ENCODE measurements at regions not wholly inside any gene's neighbourhood (a gene's known extent, or its start where the extent isn't known, plus 50 kb on each side); places are given as distances from the start of the nearest gene placed in this dataset.
A peak's percentile ranks its signal among the peaks of the same experiment; 100 is the strongest.
"Not testable (repeated sequence)": the region's sequence is repeated elsewhere in the genome, so short reads cannot be mapped to it uniquely, and the experiment has no call there.

DNA sequence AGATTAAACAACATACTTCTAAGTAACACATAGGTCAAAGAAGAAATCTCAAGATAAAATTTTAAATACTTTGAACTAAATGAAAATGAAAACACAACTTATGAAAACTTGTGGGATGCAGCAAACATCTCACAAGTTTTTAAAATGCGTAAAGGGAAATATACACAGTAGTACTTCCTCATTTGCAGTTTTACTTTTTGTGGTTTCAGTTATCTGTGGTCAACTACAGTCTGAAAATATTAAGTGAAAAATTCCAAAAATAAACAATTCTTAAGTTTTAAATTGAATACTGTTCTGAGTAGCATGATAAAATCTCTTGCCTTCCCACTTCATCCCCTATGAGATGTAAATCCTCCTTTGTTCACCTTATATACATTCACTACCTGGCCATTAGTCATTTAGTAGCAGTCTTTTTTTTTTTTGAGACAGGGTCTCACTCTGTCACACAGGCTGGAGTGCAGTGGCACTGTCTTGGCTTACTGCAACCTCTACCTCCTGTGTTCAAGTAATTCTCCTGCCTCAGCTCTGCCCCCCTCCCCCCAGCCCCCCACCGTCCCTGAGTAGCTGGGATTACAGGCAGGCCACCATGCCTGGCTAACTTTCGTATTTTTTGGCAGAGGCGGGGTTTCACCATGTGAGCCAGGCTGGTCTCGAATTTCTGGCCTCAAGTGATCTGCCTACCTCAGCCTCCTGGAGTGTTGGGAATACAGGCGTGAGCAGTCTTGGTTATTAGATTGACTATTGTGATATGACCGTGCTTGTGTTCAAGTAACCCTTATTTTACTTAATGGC is 154.6 kb upstream of the AHI1 start:
- DNase-seq (ENCODE audit: low read depth in 2 of 2) = no peak

DNA sequence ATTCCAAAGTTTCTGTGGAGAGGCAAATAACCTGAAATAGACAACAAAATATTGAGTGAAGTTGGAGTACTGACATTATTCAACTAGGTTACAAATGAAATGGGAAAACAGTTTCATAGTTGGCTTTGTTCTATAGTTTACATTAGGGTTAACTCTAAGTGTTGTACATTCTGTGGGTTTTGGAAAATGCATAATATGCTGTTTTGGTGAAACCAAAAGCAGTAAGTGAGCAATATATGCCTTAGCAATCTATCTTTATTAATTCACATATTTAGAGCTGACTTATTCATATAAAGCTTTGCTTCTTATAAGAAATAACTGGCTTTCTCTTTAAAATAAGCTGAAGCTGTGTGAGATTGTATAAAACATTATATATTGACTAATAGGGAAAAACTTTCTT is 157.5 kb upstream of the AHI1 start:
- DNase-seq (ENCODE audit: low read depth in 2 of 2) = no peak

DNA sequence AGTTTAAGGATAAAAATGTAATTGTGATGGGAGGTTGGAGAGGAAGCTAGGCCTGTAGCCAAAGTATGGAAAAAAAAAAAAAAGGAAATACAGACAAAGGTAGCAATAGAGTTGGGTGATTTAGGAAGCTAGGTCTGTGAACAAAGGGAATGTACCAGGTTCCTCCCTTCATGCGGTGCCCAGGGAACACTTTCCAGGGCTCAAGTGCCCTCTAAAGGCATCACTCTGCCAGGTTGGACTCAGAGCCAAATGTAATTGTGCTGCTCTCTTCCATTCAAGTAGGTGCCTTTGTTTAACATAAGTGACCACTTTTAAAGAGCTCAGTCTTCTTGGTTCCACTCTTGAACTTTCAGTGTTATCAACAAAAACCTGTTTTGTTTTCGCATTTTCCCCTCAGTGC is 159.7 kb upstream of the AHI1 start:
- no peak for DNase-seq (ENCODE audit: low read depth in 2 of 2)

DNA sequence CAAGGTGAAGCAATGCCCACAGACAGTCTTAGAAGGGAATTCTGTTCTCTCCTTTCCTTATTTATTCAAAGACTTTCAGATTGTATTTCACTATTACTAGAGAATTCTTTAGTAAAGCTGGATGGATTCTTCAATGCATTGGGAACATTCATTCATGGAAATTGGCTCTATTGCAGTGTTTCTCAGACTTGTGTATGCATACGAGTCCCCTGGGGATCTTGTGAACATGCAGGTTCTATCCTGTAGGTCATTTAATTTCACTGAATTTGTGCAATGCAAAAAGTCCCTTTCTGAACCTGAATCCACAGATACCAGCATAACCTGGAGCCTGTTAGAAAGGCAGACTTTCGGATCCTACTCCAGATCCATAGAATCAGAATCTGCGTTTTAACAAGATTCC is 160.9 kb upstream of the AHI1 start:
- DNase-seq (ENCODE audit: low read depth in 2 of 2) = no peak

DNA sequence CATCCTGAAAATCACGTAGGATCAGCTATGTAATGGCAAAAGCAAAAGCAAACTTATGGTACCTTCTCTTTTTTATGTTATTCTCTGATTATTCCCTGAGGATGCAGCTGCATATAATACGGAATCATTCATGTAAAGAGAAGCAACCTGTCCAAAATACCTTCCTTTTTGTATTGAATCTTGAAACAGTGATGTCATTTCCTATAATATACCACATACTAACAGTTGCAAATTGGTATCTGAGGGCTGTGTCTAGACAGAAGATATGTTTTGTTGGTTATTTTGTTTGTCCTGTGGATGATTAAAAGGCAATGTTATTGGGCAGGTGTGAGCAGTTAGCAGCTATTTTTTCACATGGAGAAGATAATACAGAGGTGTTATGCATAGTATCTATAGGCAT is 161.4 kb upstream of the AHI1 start:
- no peak for DNase-seq (ENCODE audit: low read depth in 2 of 2)

- no peak for DNase-seq (ENCODE audit: low read depth in 2 of 2)
These were observed 167.0 kb upstream of the AHI1 start for GRCh38 chr6:135664527-135664926.

GRCh38 chr6:135665935-135666334 is 168.4 kb upstream of the AHI1 start:
- no peak for DNase-seq (ENCODE audit: low read depth in 2 of 2)

- no peak for DNase-seq (ENCODE audit: low read depth in 2 of 2)
These were observed 170.3 kb upstream of the AHI1 start for GRCh38 chr6:135667691-135668455.

DNA sequence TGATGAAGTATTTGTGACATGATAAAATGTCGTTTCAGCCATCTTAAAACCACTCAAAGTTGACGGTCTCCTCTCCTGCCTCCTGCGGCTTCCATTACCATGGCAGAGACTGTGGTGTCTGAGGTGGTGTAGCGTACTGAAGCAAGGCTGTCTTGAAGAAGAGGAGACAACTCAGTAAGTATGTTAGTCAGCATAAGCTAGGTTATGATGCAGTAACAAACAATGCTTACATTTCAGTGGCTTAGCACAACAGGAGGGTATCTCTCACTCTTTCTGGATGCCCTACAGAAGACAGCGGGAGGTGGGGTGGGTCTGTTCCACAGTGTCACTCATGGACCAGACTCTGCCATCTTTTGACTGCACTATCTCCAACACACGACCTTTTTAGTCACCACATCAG is 174.7 kb upstream of the AHI1 start:
- no peak for DNase-seq (ENCODE audit: low read depth in 2 of 2)

- no peak for DNase-seq (ENCODE audit: low read depth in 2 of 2)
These were observed 176.2 kb upstream of the AHI1 start for GRCh38 chr6:135673501-135674309.

- no peak for DNase-seq (ENCODE audit: low read depth in 2 of 2)
These were observed 176.5 kb upstream of the PDE7B start for GRCh38 chr6:135675026-135675425.

DNA sequence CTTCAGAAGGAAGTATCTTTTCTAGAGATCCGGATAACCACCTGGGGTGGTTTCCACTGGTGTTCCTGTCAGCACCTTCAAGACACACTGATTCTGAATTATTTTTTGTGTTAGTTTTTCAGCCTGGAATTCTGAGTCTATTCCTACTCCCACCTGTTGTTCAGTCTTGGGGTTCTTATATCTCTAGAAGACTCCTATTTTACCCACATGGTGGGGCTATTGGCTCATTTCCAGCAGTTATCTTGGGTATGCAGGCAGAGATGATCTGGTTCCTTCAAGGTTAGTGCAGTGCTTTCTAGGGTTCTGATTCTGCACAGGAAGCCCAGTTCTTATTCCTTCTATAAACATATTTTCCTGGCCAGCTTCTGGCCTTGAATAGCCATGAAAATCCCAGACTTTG is 175.6 kb upstream of the PDE7B start:
- no peak for DNase-seq (ENCODE audit: low read depth in 2 of 2)

GRCh38 chr6:135680964-135681913 is 170.3 kb upstream of the PDE7B start:
- DNase-seq (ENCODE audit: low read depth in 2 of 2) = no peak

DNA sequence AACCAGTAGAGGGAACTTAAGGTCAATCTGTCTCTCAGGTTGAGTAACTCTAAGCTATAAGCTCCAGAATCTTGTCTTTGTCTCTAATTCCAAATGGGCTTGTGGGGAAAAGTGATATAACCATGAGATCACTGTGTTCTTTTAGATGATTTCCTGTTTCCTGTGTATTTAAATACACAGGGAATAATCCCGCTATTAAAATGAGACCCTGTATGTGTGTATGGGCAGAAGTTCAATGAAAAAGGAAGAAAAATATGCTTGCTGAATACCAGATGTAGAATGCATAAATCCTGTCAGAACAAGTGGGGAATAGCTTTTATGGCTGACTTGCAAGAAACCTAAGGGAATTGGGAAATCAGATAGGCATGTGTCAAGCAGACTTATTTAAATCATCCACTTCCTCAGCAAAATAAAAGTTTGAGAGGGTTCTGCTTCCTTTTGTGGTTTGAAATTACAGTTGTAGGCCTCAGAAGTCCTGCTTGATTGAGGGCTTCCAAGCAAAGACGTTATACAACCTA is 164.7 kb upstream of the PDE7B start:
- DNase-seq (ENCODE audit: low read depth in 2 of 2) = no peak

- DNase-seq (ENCODE audit: low read depth in 2 of 2) = not testable (repeated sequence)
These were observed 163.0 kb upstream of the PDE7B start for GRCh38 chr6:135688476-135688875.

DNA sequence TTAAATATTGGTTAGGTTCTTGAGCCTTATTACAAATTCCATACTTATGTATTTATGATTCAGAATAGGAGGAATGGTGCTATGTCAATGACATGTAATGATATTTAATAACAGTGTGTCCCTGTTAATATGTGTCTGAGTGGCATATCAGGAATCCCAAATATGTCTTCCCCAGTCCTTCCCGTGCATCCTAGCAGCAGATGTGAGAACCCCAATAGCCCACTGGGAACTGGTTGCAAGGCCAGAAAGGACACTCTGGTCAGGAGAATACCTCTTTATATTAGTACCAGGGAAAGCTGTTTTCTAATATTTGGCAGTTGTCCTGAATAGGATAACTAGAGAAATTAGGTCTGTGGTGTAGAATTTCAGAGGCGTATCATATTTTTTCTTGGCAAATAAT is 159.1 kb upstream of the PDE7B start:
- no peak for DNase-seq (ENCODE audit: low read depth in 2 of 2)

DNA sequence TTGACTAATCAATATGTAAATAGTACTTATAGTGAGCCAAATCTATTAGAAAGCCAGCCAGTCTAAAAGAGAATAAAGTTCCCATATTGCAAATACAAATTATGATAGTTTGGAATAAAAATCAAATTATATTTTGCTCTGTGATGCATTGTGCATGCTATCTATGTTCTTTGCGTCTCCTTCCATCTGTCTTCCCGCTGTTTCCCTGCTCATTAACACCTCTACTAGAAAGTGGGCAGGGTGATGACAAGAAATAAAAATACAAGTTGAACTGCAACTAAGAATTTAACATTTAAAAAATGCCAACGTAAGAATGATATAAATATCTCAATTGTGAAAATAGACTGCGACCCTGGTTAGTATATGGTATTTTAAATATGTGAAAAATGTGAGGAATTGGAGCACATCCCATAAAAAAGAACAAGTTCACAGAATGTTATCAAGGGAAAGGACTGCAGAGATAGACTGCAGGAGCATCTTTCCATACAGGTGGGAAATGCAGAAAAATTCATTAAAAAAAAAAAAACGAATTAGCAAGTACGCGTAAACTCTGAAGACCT is 157.6 kb upstream of the PDE7B start:
- no peak for DNase-seq (ENCODE audit: low read depth in 2 of 2)

- DNase-seq (ENCODE audit: low read depth in 2 of 2) = no peak
These were observed 151.8 kb upstream of the PDE7B start for GRCh38 chr6:135699705-135700104.

DNA sequence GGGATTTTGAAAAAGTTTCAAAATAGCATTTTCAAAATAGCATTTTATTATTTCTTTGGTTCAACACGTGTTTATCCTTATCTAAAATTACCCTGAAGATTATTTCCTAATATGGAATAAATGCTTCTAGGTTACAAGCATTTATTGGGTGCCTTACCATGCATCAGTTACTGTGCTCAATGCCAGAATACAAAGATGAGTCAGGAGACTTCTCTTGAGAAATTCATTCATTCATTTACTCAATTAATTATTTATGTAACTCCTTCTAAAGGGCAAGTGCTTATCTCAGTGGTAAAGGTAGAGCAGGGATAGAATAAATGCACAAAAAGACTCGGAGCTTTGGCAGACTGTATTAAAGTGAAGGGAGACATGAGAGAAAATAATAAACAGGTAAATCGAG is 150.1 kb upstream of the PDE7B start:
- DNase-seq (ENCODE audit: low read depth in 2 of 2) = no peak

- DNase-seq (ENCODE audit: low read depth in 2 of 2) = no peak
These were observed 148.5 kb upstream of the PDE7B start for GRCh38 chr6:135703007-135703406.

DNA sequence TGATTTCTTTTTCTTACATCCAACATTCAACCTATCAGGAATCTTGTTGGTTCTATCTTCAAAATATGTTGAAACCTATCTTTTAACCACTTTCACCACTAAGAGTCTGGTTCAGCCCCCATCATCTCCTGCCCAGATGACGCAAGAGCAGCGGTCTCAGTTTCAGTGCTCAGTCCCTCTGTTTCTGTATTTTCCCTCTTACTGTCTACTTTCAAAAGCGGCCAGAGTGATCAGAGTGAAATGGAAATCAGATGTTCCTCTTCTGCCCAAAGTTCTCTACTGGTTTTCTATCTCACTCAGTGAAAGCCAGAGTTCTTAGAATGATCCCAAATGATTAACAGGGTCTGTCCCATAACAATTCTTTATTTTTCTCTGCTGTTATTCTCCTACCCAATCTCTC is 147.9 kb upstream of the PDE7B start:
- DNase-seq (ENCODE audit: low read depth in 2 of 2) = peak in 1 of 2 experiments; percentile 11

Data from stimulated activated CD4-positive, alpha-beta T cell treated with anti-CD3 and anti-CD28 coated beads, Interleukin-12 subunit alpha, Interleukin-12 subunit beta, amount 100 ng/mL, for 24 hours (primary cell).